ENCODE measurements at regions not wholly inside any gene's neighbourhood (a gene's known extent, or its start where the extent isn't known, plus 50 kb on each side); places are given as distances from the start of the nearest gene placed in this dataset.

GRCh38 chr1:229953736-229954326 is 113.2 kb upstream of the GALNT2 start:
- Histone ChIP-seq H3K36me3 (no peaks in the 10 kb centered on the region), H3K27me3 (replicated peaks; ENCODE audit: insufficient read depth) (no peaks in the 10 kb centered on the region), H3K9me3 (no peaks in the 10 kb centered on the region), H3K27ac (no peak overlapping the region), H3K4me3 (no peak overlapping the region), H3K4me1 (replicated peaks) (no peaks in the 10 kb centered on the region)
- WGBS = 82% methylated on average over 1 of the region's 1 CpG
- DNase-seq (ENCODE audit: low spot score) = no peak
- intact Hi-C loops (cut with DNase I) = no loop called here
- no peak for TF ChIP-seq POLR2A (IDR thresholded peaks at IDR 0.05)
- TF ChIP-seq POLR2AphosphoS5 (IDR thresholded peaks at IDR 0.05) = no peak
- no peak for TF ChIP-seq CTCF (IDR thresholded peaks at IDR 0.05)

- H3K27ac ChIP-seq = no peak overlapping the region
- no peak for TF ChIP-seq CTCF (IDR thresholded peaks at IDR 0.05)
- TF ChIP-seq POLR2A (IDR thresholded peaks at IDR 0.05) = no peak
- no peak for TF ChIP-seq POLR2AphosphoS5 (IDR thresholded peaks at IDR 0.05)
- H3K4me1 ChIP-seq (replicated peaks) = no peaks in the 10 kb centered on the region
- DNase-seq (ENCODE audit: low spot score) = no peak
- intact Hi-C loops (cut with DNase I) = no loop called here
- 96% methylated on average over 2 of the region's 2 CpGs for WGBS
- no peaks in the 10 kb centered on the region for H3K36me3 ChIP-seq
- H3K9me3 ChIP-seq = no peaks in the 10 kb centered on the region
- H3K27me3 ChIP-seq (replicated peaks; ENCODE audit: insufficient read depth) = no peaks in the 10 kb centered on the region
- no peak overlapping the region for H3K4me3 ChIP-seq
Observed at GRCh38 chr1:229964281-229964680, 102.8 kb upstream of the GALNT2 start.

GRCh38 chr1:229970714-229971113 is 96.3 kb upstream of the GALNT2 start:
- intact Hi-C loops (cut with DNase I) = no loop called here
- no peaks in the 10 kb centered on the region for H3K36me3 ChIP-seq
- WGBS = 68% methylated on average over 8 of the region's 8 CpGs
- no peaks in the 10 kb centered on the region for H3K27me3 ChIP-seq (replicated peaks; ENCODE audit: insufficient read depth)
- H3K4me3 ChIP-seq = no peak overlapping the region
- H3K9me3 ChIP-seq = no peaks in the 10 kb centered on the region
- TF ChIP-seq CTCF (IDR thresholded peaks at IDR 0.05) (no peak), POLR2AphosphoS5 (IDR thresholded peaks at IDR 0.05) (no peak), POLR2A (IDR thresholded peaks at IDR 0.05) (no peak)
- H3K4me1 ChIP-seq (replicated peaks) = no peaks in the 10 kb centered on the region
- H3K27ac ChIP-seq = no peak overlapping the region
- no peak for DNase-seq (ENCODE audit: low spot score)

GRCh38 chr1:229971141-229971540 is 95.9 kb upstream of the GALNT2 start:
- Histone ChIP-seq H3K36me3 (no peaks in the 10 kb centered on the region), H3K27me3 (replicated peaks; ENCODE audit: insufficient read depth) (no peaks in the 10 kb centered on the region), H3K4me1 (replicated peaks) (no peaks in the 10 kb centered on the region), H3K9me3 (no peaks in the 10 kb centered on the region), H3K27ac (no peak overlapping the region), H3K4me3 (no peak overlapping the region)
- intact Hi-C loops (cut with DNase I) = no loop called here
- TF ChIP-seq POLR2AphosphoS5 (IDR thresholded peaks at IDR 0.05) = no peak
- TF ChIP-seq CTCF (IDR thresholded peaks at IDR 0.05) = no peak
- TF ChIP-seq POLR2A (IDR thresholded peaks at IDR 0.05) = no peak
- DNase-seq (ENCODE audit: low spot score) = no peak
- WGBS = 91% methylated on average over 13 of the region's 13 CpGs

GRCh38 chr1:229972600-229973296 is 94.3 kb upstream of the GALNT2 start:
- no peaks in the 10 kb centered on the region for H3K27me3 ChIP-seq (replicated peaks; ENCODE audit: insufficient read depth)
- TF ChIP-seq POLR2AphosphoS5 (IDR thresholded peaks at IDR 0.05) (no peak), CTCF (IDR thresholded peaks at IDR 0.05) (no peak), POLR2A (IDR thresholded peaks at IDR 0.05) (no peak)
- DNase-seq (ENCODE audit: low spot score) = no peak
- no peak overlapping the region for H3K4me3 ChIP-seq
- no peaks in the 10 kb centered on the region for H3K9me3 ChIP-seq
- no peaks in the 10 kb centered on the region for H3K4me1 ChIP-seq (replicated peaks)
- no peaks in the 10 kb centered on the region for H3K36me3 ChIP-seq
- no peak overlapping the region for H3K27ac ChIP-seq
- intact Hi-C loops (cut with DNase I) = no loop called here
- 89% methylated on average over 9 of the region's 9 CpGs for WGBS

Data from prostate gland (tissue), 2 donors.